ENCODE measurements at regions not wholly inside any gene's neighbourhood (a gene's known extent, or its start where the extent isn't known, plus 50 kb on each side); places are given as distances from the start of the nearest gene placed in this dataset.

DNA sequence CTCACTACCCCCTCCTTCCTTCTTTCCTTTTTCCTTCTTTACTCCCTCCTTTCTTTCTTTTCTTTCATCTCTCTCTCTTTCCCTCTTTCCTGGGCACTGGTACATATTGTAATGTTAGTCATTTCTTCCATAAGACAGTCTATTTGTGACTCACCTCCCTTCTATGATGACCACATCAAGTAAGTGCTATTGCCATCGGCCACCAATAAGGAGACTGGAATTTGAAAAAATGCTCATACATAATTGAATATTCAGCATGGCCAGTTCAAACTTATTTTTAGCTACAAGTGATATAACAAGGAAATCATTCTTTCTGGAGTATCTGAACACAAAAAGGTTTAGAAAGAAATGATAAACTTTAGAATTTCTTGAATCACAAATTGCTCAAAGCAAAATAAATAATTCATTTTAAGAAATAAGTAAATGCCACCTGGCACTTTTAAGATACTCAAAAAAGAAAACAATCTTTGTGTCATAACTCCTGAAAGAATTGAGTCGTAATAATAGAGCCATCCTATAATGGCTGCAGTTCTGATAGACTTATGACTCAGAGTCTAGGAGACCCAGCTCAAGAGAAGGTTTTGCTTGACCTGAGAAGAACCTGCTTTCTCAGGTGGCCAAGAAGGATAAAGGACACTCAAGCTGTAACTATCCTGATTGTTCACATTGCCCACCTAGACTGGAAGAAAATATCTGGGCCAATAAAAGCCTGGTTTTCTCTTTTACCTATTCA lies 51.6 kb upstream of the CCBE1 start:
- Mint-ChIP-seq H3K4me1 (no peaks in the 10 kb centered on the region), H3K4me3 (no peak overlapping the region), H3K36me3 (no peaks in the 10 kb centered on the region), H3K9me3 (no peaks in the 10 kb centered on the region; the same call in 1 of the 2 replicates), H3K27ac (no peak overlapping the region), H3K27me3 (ENCODE audit: low read depth) (no peaks in the 10 kb centered on the region)
- DNase-seq (ENCODE audit: low spot score) (no peak), ATAC-seq (no peak)
- ChIA-PET POLR2A (no interaction called here), CTCF (no interaction called here)
- TF ChIP-seq ESRRA (CRISPR knock-in tag; IDR thresholded peaks at IDR 0.05; ENCODE audit: borderline replicate concordance) (no peak), GTF2I (CRISPR knock-in tag; conservative IDR thresholded peaks at IDR 0.05) (no peak), FOXP1 (CRISPR knock-in tag; IDR thresholded peaks at IDR 0.05; ENCODE audit: borderline replicate concordance) (no peak), MXD4 (CRISPR knock-in tag; IDR thresholded peaks at IDR 0.05; ENCODE audit: borderline replicate concordance) (no peak), ZNF425 (CRISPR knock-in tag; conservative IDR thresholded peaks at IDR 0.05) (no peak), ATF1 (CRISPR knock-in tag; IDR thresholded peaks at IDR 0.05) (no peak), RELA (CRISPR knock-in tag; IDR thresholded peaks at IDR 0.05; ENCODE audit: borderline replicate concordance) (no peak), NR1H2 (CRISPR knock-in tag; IDR thresholded peaks at IDR 0.05) (no peak), NR2C2 (CRISPR knock-in tag; IDR thresholded peaks at IDR 0.05) (no peak)
- TF ChIP-seq, protein P1, sequence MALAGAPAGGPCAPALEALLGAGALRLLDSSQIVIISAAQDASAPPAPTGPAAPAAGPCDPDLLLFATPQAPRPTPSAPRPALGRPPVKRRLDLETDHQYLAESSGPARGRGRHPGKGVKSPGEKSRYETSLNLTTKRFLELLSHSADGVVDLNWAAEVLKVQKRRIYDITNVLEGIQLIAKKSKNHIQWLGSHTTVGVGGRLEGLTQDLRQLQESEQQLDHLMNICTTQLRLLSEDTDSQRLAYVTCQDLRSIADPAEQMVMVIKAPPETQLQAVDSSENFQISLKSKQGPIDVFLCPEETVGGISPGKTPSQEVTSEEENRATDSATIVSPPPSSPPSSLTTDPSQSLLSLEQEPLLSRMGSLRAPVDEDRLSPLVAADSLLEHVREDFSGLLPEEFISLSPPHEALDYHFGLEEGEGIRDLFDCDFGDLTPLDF (CRISPR knock-in tag; IDR thresholded peaks at IDR 0.05) = no peak
- TF ChIP-seq, protein P2, sequence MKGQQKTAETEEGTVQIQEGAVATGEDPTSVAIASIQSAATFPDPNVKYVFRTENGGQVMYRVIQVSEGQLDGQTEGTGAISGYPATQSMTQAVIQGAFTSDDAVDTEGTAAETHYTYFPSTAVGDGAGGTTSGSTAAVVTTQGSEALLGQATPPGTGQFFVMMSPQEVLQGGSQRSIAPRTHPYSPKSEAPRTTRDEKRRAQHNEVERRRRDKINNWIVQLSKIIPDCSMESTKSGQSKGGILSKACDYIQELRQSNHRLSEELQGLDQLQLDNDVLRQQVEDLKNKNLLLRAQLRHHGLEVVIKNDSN (CRISPR knock-in tag; IDR thresholded peaks at IDR 0.05) = no peak
